ENCODE measurements at regions not wholly inside any gene's neighbourhood (a gene's known extent, or its start where the extent isn't known, plus 50 kb on each side); places are given as distances from the start of the nearest gene placed in this dataset.

GRCh38 chr12:115387467-115387901 lies 703.5 kb upstream of the TBX3 start:
- POLR2A ChIA-PET: no interaction called here
- CTCF ChIA-PET: no interaction called here
- H3K9me3 Mint-ChIP-seq: no peaks in the 10 kb centered on the region
- H3K27ac Mint-ChIP-seq: no peak overlapping the region
- H3K4me1 Mint-ChIP-seq: no peaks in the 10 kb centered on the region
- no peak for TF ChIP-seq CTCF (IDR thresholded peaks at IDR 0.05)
- no peak overlapping the region for H3K4me3 Mint-ChIP-seq
- intact Hi-C loops (cut with micrococcal nuclease): no loop called here
- H3K27me3 Mint-ChIP-seq: no peaks in the 10 kb centered on the region
- no peak for ATAC-seq (ENCODE audit: low read depth)
- H3K36me3 Mint-ChIP-seq (ENCODE audit: low read depth): no peaks in the 10 kb centered on the region
- DNase-seq: no peak

- Mint-ChIP-seq H3K4me1 (no peaks in the 10 kb centered on the region), H3K27ac (no peak overlapping the region), H3K36me3 (ENCODE audit: low read depth) (no peaks in the 10 kb centered on the region), H3K9me3 (no peaks in the 10 kb centered on the region), H3K27me3 (no peaks in the 10 kb centered on the region), H3K4me3 (no peak overlapping the region)
- ATAC-seq (ENCODE audit: low read depth) (no peak), DNase-seq (no peak)
- TF ChIP-seq CTCF (IDR thresholded peaks at IDR 0.05): no peak
- ChIA-PET CTCF (no interaction called here), POLR2A (no interaction called here)
- intact Hi-C loops (cut with micrococcal nuclease): no loop called here
These were observed 703.0 kb upstream of the TBX3 start for GRCh38 chr12:115386946-115387345.

- intact Hi-C loops (cut with micrococcal nuclease): no loop called here
- H3K27me3 Mint-ChIP-seq: no peaks in the 10 kb centered on the region
- no peaks in the 10 kb centered on the region for H3K36me3 Mint-ChIP-seq (ENCODE audit: low read depth)
These were observed 701.2 kb upstream of the TBX3 start for GRCh38 chr12:115385141-115385540.

GRCh38 chr12:115384391-115384790 lies 700.4 kb upstream of the TBX3 start:
- POLR2A ChIA-PET: no interaction called here
- no peaks in the 10 kb centered on the region for H3K4me1 Mint-ChIP-seq
- H3K36me3 Mint-ChIP-seq (ENCODE audit: low read depth): no peaks in the 10 kb centered on the region
- no peak for TF ChIP-seq CTCF (IDR thresholded peaks at IDR 0.05)
- CTCF ChIA-PET: no interaction called here
- intact Hi-C loops (cut with micrococcal nuclease): no loop called here
- no peaks in the 10 kb centered on the region for H3K27me3 Mint-ChIP-seq
- no peak overlapping the region for H3K4me3 Mint-ChIP-seq
- no peak overlapping the region for H3K27ac Mint-ChIP-seq
- H3K9me3 Mint-ChIP-seq: no peaks in the 10 kb centered on the region
- DNase-seq: no peak
- ATAC-seq (ENCODE audit: low read depth): no peak

More at GRCh38 chr12:115385141-115385540, 701.2 kb upstream of the TBX3 start:
- DNase-seq (no peak), ATAC-seq (ENCODE audit: low read depth) (no peak)
- Mint-ChIP-seq H3K4me1 (no peaks in the 10 kb centered on the region), H3K9me3 (no peaks in the 10 kb centered on the region), H3K4me3 (no peak overlapping the region), H3K27ac (no peak overlapping the region)
- ChIA-PET POLR2A (no interaction called here), CTCF (no interaction called here)
- no peak for TF ChIP-seq CTCF (IDR thresholded peaks at IDR 0.05)

GRCh38 chr12:115383668-115384067 lies 699.7 kb upstream of the TBX3 start:
- Mint-ChIP-seq H3K36me3 (ENCODE audit: low read depth) (no peaks in the 10 kb centered on the region), H3K27ac (no peak overlapping the region), H3K27me3 (no peaks in the 10 kb centered on the region), H3K9me3 (no peaks in the 10 kb centered on the region), H3K4me1 (no peaks in the 10 kb centered on the region), H3K4me3 (no peak overlapping the region)
- intact Hi-C loops (cut with micrococcal nuclease): no loop called here
- POLR2A ChIA-PET: no interaction called here
- no peak for TF ChIP-seq CTCF (IDR thresholded peaks at IDR 0.05)
- CTCF ChIA-PET: no interaction called here
- ATAC-seq (ENCODE audit: low read depth): no peak
- no peak for DNase-seq

Data from activated B cell treated with CpG ODN at 0.5 μM for 24 hours (primary cell).